Ectodermal cell (in vitro differentiated cells): ENCODE measurements at regions not wholly inside any gene's neighbourhood (a gene's known extent, or its start where the extent isn't known, plus 50 kb on each side); places are given as distances from the start of the nearest gene placed in this dataset.

Source experiments
- H3K27ac ChIP-seq: 2 replicates; pipeline ENCODE4 v1.7.0; 2013; ENCODE audit warnings: mild to moderate bottlenecking, low read depth, low read length; ENCODE audit not compliant: insufficient read depth, poor library complexity, severe bottlenecking
- H3K27me3 ChIP-seq: 2 replicates; pipeline ENCODE4 v1.7.0; 2013; ENCODE audit warnings: mild to moderate bottlenecking, low read length; ENCODE audit not compliant: insufficient read depth, control insufficient read depth, poor library complexity, severe bottlenecking
- H3K36me3 ChIP-seq: one replicate; pipeline ENCODE4 v1.7.0; 2013; ENCODE audit warnings: low read length; ENCODE audit not compliant: control insufficient read depth, insufficient read depth
- H3K4me1 ChIP-seq: one replicate; pipeline ENCODE4 v1.7.0; 2013; ENCODE audit warnings: low read length; ENCODE audit not compliant: control insufficient read depth, insufficient read depth
- H3K4me3 ChIP-seq: 2 replicates; pipeline ENCODE4 v1.7.0; 2013; ENCODE audit warnings: low read depth, low read length, control low read depth; ENCODE audit not compliant: insufficient read depth
- H3K9me3 ChIP-seq: 2 replicates; pipeline ENCODE4 v1.7.0; 2013; ENCODE audit warnings: mild to moderate bottlenecking, low read length, moderate library complexity; ENCODE audit not compliant: control insufficient read depth
- WGBS, 2 experiments: methylation state at CpG; one replicate each; pipeline ENCODE4 v1.1.7; 2013; ENCODE audit warnings: missing lambda C conversion rate in 2 of 2; 5-methylcytosine and 5-hydroxymethylcytosine counted together

- WGBS, 2 experiments, result 32 to 33% methylated on average over 39 of the region's 39 CpGs
Measured at GRCh38 chr4:26028793-26029567, 115.0 kb downstream of the SMIM20 start.

GRCh38 chr4:26029568-26030131 is 115.6 kb downstream of the SMIM20 start:
- no peaks in the 10 kb centered on the region for H3K36me3 ChIP-seq

More at GRCh38 chr4:26028793-26029567, 115.0 kb downstream of the SMIM20 start:
- Histone ChIP-seq H3K4me1 (peaks cover 3% of the 10 kb centered on the region), H3K27ac (no peak overlapping the region), H3K9me3 (no peaks in the 10 kb centered on the region), H3K27me3 (peaks cover 11% of the 10 kb centered on the region), H3K36me3 (no peaks in the 10 kb centered on the region), H3K4me3 (no peak overlapping the region)

GRCh38 chr4:26030260-26030667 is 116.2 kb downstream of the SMIM20 start:
- H3K4me3 ChIP-seq, result no peak overlapping the region
- 13 to 15% methylated on average over 5 of the region's 5 CpGs for WGBS, 2 experiments
- no peaks in the 10 kb centered on the region for H3K36me3 ChIP-seq
- H3K4me1 ChIP-seq, result peaks cover 3% of the 10 kb centered on the region
- no peaks in the 10 kb centered on the region for H3K9me3 ChIP-seq
- no peak overlapping the region for H3K27ac ChIP-seq
- H3K27me3 ChIP-seq, result peaks cover 11% of the 10 kb centered on the region

More at GRCh38 chr4:26029568-26030131, 115.6 kb downstream of the SMIM20 start:
- Histone ChIP-seq H3K4me3 (no peak overlapping the region), H3K9me3 (no peaks in the 10 kb centered on the region), H3K27me3 (peaks cover 11% of the 10 kb centered on the region), H3K4me1 (peaks cover 3% of the 10 kb centered on the region), H3K27ac (no peak overlapping the region)
- WGBS, 2 experiments, result 58 to 64% methylated on average over 18 of the region's 18 CpGs

- no peaks in the 10 kb centered on the region for H3K9me3 ChIP-seq
- H3K4me1 ChIP-seq, result peaks cover 3% of the 10 kb centered on the region
- H3K4me3 ChIP-seq, result no peak overlapping the region
- H3K36me3 ChIP-seq, result no peaks in the 10 kb centered on the region
- peaks cover 11% of the 10 kb centered on the region for H3K27me3 ChIP-seq
- H3K27ac ChIP-seq, result no peak overlapping the region
- 82 to 84% methylated on average over 7 to 8 of the region's 8 CpGs for WGBS, 2 experiments
Measured at GRCh38 chr4:26030780-26031179, 116.8 kb downstream of the SMIM20 start.

GRCh38 chr4:26031704-26032103 is 117.7 kb downstream of the SMIM20 start:
- WGBS, 2 experiments, result 79 to 83% methylated on average over 4 of the region's 4 CpGs
- no peaks in the 10 kb centered on the region for H3K36me3 ChIP-seq
- H3K4me1 ChIP-seq, result peaks cover 3% of the 10 kb centered on the region
- no peak overlapping the region for H3K4me3 ChIP-seq
- H3K27me3 ChIP-seq, result peaks cover 11% of the 10 kb centered on the region
- H3K27ac ChIP-seq, result no peak overlapping the region
- no peaks in the 10 kb centered on the region for H3K9me3 ChIP-seq

- 96 to 98% methylated on average over 6 of the region's 6 CpGs for WGBS, 2 experiments
- no peak overlapping the region for H3K27ac ChIP-seq
- H3K36me3 ChIP-seq, result no peaks in the 10 kb centered on the region
- no peaks in the 10 kb centered on the region for H3K9me3 ChIP-seq
- no peak overlapping the region for H3K4me3 ChIP-seq
- peaks cover 11% of the 10 kb centered on the region for H3K27me3 ChIP-seq
- H3K4me1 ChIP-seq, result peaks cover 3% of the 10 kb centered on the region
Measured at GRCh38 chr4:26032142-26032541, 118.1 kb downstream of the SMIM20 start.

- 90 to 92% methylated on average over 7 of the region's 7 CpGs for WGBS, 2 experiments
- H3K4me1 ChIP-seq, result peaks cover 3% of the 10 kb centered on the region
- H3K27me3 ChIP-seq, result peaks cover 11% of the 10 kb centered on the region
- no peaks in the 10 kb centered on the region for H3K9me3 ChIP-seq
- no peaks in the 10 kb centered on the region for H3K36me3 ChIP-seq
- no peak overlapping the region for H3K27ac ChIP-seq
- H3K4me3 ChIP-seq, result no peak overlapping the region
Measured at GRCh38 chr4:26032630-26033317, 118.8 kb downstream of the SMIM20 start.

- H3K4me1 ChIP-seq, result peaks cover 3% of the 10 kb centered on the region
- H3K4me3 ChIP-seq, result no peak overlapping the region
- WGBS, 2 experiments, result 90 to 93% methylated on average over 1 of the region's 1 CpG
- no peak overlapping the region for H3K27ac ChIP-seq
- H3K27me3 ChIP-seq, result peaks cover 11% of the 10 kb centered on the region
- no peaks in the 10 kb centered on the region for H3K36me3 ChIP-seq
- no peaks in the 10 kb centered on the region for H3K9me3 ChIP-seq
Measured at GRCh38 chr4:26033389-26033788, 119.4 kb downstream of the SMIM20 start.

GRCh38 chr4:26034849-26035248 is 120.8 kb downstream of the SMIM20 start:
- WGBS, 2 experiments, result 94% methylated on average over 2 of the region's 2 CpGs
- Histone ChIP-seq H3K36me3 (no peaks in the 10 kb centered on the region), H3K27me3 (peaks cover 2% of the 10 kb centered on the region), H3K4me1 (peaks cover 3% of the 10 kb centered on the region), H3K9me3 (no peaks in the 10 kb centered on the region), H3K4me3 (no peak overlapping the region), H3K27ac (no peak overlapping the region)

- WGBS, 2 experiments, result 91 to 95% methylated on average over 5 of the region's 5 CpGs
- Histone ChIP-seq H3K27ac (no peak overlapping the region), H3K4me1 (no peaks in the 10 kb centered on the region), H3K9me3 (no peaks in the 10 kb centered on the region), H3K4me3 (no peak overlapping the region), H3K36me3 (no peaks in the 10 kb centered on the region), H3K27me3 (no peaks in the 10 kb centered on the region)
Measured at GRCh38 chr4:26035921-26036320, 121.9 kb downstream of the SMIM20 start.
